ENCODE measurements at regions not wholly inside any gene's neighbourhood (a gene's known extent, or its start where the extent isn't known, plus 50 kb on each side); places are given as distances from the start of the nearest gene placed in this dataset.

DNA sequence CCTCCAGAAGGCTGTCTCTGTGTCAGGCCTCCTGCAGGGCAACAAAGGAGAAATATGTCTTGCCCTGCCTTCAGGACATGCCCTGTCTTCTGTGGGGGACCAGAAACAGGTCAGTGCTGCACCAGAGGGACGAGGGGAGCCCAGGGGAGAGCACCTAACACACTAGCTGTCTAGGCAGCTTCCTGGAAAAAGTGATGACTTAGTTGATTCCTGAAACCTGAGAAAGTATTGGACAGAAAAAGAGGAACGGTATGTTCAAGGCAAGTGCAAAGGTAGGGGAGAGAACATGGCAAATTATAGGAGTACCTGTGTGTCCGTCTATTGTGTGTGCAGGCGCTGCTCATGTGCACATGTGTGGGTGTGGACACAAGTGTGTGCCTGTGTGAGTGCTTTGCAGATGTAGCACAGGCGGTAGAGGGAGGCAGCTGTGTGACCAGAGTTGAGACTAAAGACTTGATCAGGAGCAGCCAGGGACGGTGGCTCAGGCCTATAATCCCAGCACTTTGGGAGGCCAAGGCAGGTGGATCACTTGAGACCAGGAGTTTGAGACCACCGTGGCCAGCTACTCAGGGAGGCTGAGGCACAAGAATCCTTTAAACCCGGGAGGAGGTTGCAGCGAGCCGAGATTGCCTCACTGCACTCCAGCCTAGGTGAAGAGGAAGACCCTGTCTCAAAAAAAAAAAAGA, 119.5 kb downstream of the GYPC start:
- DNase-seq, result no peak

DNA sequence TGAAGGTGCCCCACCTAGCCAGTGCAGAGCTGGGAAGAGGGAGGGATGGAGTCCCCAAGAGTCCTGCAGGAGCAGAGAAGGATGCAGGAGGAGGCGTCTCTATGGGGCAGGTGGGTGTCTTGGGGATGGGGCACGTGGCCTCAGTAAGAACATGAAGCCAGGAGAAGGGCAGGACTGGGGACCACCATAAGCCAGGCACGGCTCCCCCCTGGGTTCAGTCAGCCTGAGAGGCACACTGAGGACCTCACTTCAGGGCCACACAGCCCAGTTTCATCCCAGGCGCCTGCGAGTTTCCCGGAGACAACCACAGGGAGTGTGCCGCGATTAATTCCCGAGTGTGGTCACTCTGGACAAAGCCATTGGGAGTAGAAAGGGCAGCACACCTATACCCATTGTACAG, 120.3 kb downstream of the GYPC start:
- peak; percentile 39 for DNase-seq

DNA sequence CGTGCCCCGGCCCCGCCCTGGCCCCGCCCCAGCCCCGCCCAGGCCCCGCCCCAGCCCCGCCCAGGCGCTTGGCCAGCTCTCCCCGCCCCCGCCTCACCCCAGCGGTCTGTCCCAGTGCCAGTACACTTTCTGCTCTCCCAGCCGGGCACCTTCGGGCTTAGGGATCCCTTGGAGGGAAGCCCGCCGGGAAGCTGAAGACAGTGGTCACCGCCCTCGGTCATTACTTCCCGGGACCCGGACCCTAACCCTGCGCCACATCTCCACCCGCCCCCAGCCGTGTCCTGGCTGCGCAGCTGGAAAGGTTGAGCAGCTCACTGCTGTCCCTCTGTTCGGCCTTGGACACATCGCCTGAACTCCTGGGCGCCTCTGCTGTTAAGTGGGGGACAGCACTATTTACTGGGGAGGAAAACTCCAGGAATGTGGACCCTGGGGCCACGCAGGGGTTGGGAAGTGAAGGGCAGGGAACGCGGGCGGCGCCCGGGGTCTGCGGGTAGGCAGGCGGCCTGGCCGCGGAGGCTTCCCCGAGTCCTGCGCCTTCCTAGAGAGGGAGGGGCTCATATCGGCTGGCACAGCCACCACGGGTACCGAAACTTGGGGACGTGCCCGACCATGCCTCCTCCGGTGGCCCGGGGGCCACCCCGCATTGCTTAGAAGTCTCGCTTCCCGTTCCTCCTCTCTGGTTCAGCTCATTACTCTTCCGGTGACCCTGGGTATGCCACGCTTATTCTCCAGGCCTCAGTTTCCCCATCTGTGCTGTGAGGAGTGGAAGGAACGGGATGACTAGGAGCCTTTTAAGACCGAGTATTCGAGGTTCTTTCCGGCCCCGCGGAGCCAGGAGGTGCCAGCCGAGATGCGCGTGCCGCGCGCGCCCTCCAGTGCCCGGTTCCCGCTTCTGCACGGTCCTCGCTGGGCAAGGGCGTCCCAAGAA, 121.0 kb downstream of the GYPC start:
- peak; percentile 85 for DNase-seq

DNA sequence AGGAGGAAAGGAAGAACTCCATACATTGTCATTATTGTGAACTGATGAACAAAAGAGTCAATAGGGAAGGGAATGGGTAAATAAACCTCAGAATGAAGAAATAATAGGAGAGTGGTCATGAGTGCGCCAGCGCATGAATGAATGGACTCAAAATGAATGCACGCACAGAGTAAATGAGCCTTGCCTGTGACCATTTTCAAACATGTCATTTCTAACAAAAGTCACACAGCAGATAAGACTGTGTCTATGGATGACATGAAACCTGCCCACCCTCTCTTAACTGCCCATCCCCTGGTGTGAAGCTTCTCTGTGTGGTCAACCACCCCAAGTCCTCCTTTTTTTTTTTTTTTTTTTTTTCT, 121.1 kb upstream of the TEX51 start:
- DNase-seq, result no peak

DNA sequence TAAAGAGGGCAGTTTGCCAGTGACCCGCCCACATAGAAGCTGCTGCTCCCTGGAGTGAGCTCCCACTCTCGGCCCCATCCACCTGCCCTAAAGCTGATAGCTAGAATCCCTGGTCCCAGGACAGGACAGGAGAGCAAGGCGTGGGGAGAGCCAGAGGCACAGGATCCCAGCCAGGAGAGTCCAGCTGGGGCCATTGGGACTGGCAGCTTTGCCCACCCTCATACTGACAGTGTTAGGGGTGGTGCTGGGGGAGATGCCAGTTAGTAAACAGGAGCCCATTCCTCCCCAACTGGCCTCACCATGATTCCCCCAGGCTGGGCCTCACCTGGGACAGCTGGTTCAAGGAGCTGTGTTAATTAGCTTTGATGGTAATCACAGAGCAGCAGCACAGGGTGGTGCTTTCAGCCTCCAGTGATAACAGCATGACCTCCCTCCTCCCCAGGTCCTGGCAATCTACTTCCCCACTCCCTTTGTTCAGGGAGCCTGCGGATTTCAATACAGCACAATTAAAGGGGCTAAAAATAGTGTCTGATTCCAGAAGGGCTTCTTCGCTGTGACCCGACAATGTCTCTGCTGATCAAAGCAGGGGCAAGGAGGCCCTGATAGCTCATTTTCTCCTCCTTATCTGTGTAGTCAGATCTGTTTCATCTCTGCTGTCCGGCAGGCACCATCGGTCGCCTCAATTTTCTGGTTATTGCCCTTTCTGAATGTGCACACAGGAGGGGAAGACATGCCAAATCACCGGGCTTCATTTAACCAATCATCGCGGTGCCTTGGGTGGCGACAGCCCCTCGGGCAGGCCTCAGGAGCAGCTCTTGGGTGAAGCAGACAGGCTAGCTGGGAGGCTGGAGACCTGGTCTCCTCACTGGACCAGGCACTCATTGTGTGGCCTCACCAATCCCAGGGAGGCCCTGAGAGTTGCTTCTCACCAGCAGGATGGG, 119.9 kb upstream of the TEX51 start:
- DNase-seq, result peak; percentile 28

DNA sequence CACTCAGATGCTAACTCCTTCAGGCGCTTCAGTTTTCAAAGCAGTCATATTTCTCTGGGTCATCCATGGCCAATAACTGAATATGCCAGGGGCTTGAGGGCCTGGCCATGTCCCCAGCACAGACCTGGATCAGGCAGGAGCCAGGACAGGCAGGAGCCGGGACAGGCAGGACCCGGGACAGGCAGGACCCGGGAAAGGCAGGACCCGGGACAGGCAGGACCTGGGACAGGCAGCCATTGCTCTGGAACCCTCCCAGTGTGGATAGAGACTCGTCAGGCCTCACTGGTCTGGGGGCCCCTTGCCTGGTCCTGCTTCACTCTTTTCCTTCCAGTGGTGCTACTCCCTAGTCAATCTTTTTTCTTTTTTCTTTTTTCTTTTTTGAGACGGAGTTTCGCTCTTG, 117.5 kb upstream of the TEX51 start:
- DNase-seq, result peak; percentile 8

DNA sequence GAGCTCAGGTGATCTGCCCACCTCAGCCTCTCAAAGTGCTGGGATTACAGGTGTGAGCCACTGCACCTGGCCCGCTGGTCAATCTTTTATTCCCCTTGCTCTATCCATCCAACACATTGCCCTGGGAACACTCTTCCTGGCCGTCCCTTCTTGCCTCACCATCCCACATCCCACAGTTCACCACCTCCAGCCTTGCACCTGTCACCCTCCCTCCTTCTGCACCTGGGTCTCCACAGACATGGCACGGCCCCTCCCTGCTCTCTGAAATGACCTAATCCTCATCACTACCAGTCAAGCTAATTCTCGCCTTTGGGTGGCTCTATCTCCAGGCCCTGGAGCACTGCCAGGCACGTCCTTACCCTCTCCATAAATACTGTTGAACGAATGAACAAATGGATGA, 116.9 kb upstream of the TEX51 start:
- peak; percentile 7 for DNase-seq

DNA sequence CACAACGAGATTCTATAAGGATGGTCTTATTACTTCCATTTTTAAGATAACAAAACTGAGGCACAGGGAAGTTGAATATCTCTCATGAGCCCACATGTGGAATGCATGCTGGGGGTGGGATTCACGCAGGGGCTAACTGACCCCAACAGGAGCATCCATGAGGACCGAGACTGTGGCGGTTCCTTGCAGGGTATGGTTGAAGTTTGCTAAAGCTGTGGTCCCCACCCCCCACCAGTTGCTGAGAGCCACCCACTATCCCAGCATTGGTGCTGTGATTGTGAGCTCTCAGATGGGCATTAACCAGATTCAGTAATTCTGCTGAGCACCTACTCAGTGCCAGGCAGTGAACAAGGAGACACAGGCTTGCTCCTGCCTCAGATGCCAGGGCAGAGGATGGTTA, 116.0 kb upstream of the TEX51 start:
- no peak for DNase-seq

DNA sequence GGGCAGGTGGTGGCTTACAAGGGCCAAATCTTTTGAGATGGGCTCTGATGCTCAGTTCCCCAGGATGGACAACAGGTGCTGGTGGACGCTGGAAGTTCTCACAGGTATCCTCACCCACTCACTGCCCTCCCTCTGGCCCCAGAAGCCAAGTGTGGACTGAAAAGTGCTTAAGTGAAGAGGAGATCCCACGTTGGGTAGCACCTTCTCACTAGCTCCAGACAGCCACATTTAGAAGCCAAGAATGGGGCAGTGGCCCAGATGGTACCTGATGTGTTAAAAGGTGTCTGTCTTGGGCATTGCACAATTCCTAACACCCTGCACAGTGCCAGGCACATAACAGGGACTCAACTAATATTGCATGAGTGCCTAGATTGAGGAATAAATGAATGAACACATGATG, 115.3 kb upstream of the TEX51 start:
- DNase-seq, result peak; percentile 6

DNA sequence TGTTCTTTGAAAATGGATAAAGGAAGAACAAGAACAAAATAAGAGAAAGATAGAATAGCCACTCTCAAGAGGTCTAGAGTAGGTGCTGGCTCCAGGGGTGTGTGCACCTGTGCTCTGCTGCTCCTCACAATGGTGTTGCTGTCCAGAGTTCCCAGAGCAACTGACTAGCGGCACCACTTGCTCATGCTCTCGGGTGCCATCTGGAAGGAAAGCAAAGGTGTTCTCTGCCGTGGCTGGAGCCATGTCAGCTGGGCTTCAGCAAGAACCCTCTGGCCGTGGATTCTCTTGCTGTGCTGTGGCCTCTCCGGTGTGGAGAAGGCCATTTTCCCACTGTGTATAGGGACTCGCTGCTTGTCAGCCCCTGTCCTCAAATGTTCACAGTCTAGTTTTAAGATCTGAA, 114.6 kb upstream of the TEX51 start:
- DNase-seq, result peak; percentile 8

DNA sequence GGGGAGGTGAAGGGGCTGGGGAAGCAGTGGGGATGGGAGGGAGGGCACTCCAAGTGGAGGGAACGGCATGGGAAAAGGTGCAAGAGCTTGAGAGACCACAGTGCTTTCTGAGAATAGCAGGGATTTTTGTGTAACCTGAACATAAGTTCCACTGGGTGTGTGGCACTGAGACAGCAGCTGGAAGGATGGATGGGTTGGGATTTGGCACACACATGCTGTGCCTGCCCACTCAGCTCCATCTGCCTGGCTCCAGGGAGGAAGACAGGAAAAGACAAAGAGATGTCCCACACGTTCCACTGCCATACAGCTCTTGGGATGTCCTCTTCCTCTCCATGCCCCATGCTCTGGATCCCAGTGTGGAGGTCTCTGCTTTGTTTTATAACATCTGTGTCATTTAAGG, 114.1 kb upstream of the TEX51 start:
- DNase-seq, result peak; percentile 19

DNA sequence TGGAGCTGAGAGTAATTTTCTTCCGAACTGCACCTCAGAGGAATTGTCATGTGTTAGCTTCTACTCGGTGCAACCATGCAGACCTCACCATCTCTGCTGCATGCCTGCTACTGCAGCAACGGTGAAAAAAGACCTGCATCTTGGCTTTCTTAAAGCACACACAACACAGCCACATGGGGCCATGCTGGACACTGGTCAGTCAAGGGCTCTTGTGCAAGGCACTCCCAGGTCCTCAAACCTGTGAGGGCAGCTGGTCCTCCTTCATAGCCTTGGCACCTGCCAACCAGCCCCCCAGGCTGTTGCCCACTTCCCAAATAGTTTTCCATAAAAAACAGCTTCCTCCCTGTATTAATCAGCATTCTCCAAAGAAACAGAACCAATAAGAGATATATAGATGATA, 113.5 kb upstream of the TEX51 start:
- DNase-seq, result no peak

DNA sequence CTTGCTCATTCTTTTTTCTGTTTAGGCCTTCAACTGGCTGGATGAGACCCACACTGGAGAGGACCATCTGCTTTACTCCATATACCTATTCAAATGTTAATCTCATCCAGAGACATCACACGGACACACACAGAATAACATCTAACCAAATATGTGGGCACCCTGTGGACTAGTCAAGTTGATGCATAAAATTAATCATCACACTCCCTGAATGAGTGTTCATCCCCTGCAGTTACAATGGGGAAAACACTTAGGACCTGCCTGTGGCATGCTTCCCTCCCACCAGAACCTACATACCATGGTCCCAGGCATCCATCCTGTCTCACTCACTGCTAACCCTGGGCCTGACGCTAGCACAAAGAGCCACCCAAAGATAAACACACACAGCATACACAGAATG, 112.8 kb upstream of the TEX51 start:
- DNase-seq, result no peak

DNA sequence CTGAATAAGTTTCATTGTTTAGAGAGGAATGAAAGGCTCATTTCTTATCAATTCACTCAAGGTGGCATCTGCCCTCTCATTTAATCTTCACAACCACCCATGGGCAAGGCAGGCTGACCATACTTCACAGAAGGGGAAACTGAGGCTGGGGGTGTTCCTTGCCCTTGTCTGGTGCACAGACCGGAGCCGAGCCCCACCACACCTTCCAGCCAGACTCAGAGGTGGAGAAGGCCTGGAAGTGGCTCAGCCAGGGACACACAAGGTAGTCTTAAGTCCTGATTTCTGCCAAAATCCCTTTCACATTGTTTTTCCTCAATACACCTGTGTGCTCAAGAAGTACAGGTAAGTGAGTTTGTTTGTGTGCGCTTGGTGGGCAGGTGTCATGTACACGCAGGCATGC, 111.9 kb upstream of the TEX51 start:
- DNase-seq, result no peak

DNA sequence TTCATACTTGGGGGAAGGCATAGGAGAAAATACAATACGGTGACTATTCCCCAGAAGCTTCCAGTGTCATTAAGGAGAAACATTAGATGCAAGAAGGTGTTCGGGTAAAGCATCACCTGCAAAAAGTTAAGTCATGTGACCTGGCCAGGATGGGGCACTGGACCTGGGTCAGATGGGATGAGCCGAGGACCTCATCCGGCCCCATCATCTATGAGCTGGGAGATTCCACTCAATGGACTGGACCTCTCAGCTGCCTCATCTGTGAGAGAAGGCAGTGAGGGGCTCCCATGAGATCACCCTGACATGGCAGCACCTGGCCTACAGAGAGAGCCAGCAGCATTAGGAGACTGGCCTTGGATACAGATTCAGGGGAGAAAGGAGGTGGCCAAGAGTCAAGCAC, 111.4 kb upstream of the TEX51 start:
- DNase-seq, result no peak

DNA sequence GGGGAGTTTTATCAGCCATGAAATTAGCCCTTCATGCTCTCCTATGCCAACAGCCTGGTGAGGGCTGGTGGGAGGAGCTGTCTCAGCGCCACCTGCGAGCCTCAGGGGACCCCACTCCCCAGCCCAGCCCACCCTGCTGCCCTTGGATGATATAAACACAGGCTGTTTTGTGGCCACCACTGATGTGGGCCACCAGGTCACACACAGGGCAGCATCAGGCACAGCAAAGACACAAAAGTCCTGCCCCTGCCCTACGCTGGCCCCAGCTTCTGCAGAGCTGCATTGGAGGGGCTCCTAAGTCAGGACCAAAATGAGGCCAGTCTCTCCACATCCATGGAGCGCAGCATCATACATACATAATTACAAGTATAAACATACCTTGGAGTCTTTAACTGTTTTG, 110.6 kb upstream of the TEX51 start:
- DNase-seq, result no peak

DNA sequence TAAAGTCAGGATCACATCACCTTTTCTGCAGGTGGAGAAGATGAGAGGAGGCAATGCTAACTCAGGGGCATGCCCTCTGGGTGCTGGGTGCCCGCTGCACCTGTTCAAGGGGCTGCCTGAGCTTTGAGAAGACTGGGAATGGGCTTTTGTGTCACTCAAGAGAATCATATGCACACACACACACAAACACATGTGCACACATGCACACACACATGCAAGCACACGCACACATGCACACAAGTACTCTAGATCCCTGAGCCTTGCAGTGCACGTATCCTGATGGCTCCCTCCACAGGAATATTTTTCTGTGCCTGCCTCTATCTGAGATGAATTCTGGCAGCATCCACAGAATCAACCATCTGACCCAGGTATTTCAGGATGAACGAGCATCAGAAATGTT, 110.0 kb upstream of the TEX51 start:
- no peak for DNase-seq

DNA sequence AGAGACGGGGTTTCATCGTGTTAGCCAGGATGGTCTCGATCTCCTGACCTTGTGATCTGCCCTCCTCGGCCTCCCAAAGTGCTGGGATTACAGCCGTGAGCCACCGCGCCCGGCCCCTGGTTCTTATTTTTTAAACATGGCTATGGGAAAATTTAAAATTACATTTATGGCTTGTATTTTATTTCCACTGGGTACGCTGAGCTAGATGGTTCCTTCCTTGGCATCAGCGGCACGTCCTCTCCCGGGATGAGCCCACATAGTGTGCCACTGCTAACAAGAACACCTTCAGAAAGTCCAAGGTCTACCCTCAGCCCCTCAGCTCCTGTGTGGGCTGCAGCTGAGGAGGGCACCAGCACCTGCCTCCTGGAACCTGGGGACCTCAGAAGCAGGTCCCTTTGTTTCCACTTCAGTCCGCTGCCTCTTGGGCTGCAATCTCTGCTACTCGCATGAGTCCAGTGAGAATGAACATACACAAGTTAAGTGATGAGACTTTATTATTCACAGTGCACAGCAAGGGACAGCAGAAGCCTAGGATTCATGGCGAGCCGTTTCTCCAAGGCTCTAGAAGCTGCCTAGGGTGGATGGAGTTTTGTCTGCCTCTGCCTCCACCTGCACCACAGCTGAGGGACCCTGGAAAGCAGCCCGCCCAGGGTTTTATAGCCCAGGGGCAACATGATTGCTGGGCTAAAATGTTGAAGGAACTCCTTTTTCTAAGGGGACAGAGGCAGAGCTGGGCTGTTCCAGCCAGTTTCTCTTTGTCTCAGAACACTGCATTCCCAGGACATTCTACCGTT, 107.5 kb upstream of the TEX51 start:
- no peak for DNase-seq

DNA sequence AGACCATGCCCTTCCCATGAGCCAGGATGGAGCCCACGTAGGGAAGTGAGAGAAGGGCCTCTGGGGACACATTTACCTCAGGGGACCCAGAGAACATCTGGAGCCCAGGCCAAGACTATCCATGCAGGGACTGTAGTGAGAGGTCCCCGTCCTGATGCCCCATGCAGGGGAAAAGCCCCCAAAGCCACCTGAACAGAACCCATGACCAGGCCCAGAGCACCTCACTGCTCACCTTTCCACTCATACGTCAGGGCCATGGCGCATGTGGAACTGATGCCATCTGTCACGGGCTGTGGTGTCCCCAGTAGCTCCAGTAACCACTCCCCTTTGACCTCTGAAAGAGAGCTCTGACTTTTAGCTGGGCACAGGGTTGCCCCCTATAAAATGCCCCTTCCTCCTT, 106.5 kb upstream of the TEX51 start:
- no peak for DNase-seq

DNA sequence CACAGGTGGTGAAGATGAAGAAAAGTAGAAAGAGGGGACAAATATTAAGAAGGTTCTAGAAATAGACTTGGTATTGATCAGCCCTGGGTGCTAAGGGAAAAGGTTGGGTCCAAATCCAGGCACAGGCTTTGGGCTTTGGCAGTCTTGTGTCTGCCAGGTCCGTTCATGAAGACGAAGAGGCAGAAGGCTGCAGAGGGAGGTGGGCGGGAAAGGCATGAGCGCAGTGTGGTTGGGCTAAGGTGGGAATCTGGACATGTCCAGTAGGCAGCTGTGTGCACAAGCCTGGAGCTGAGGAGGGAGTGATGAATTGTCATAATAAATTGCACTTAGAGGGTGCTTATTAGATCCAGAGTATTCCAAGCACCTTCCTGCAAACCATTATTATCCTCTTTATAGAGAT, 105.7 kb upstream of the TEX51 start:
- DNase-seq, result no peak

DNA sequence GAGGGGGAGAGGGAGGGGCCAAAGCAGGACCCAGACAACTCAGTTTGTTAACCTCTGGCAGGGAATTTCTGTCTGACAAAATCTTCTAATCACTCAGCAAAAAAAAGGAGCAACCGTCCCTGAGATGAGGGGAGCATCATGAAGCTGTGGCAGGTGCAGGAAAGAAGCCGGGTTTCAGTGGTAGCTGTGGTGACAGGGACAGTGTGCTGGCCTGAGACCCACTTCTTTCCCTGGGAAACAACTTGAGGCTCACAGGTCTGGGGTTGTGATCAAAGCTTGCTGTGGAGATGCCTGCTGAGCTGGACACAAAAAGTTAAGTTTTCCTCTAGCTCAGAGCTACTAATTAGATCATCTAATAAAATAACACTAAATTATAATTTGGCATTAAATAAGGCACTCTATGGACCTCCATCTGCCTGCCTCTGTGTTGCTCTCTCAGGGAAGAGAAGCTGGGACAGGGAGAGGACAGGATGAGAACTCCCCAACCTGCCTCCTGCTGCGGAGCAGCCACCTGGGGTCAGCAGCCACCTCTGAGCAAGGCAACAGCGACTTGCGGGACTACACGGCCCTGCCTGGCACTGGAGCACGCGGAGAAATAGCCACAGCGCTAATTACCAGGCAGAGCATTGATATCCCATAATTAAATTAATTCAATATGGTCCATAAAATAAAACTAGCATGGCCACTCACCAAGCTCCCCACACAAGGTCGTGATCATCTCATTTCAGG, 104.6 kb upstream of the TEX51 start:
- no peak for DNase-seq

DNA sequence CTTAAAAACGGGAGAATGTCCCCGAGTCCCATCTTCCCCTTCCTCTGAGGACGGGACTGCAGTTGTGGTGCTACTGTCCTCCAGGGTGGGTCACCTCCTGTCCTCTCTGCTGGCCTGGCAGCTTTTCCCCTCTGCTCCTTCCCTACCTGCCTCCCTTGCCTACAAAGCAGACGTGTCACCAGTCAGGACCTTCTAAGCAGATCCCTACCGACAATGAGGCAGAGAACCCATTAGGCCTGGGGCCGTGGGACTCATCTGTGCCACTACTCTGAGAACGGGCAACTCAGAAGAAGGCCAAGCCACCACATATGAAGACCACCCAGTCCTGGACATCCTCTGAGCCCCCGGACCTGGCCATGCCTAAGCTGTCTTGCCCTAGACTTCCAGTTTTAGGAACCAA, 103.0 kb upstream of the TEX51 start:
- no peak for DNase-seq

Measured in left hindlimb (tissue), 1 donor.